C4-2B (cell line): ENCODE measurements at regions not wholly inside any gene's neighbourhood (a gene's known extent, or its start where the extent isn't known, plus 50 kb on each side); places are given as distances from the start of the nearest gene placed in this dataset.

Experiments
- CTCF ChIP-seq: fragments of 450-650 bp; conservative IDR thresholded peaks from 2 replicates; pipeline ENCODE4 v1.5.1; 2017; ENCODE audit warnings: mild to moderate bottlenecking
- ZFX ChIP-seq: fragments of 450-650 bp; IDR thresholded peaks from 2 replicates; pipeline ENCODE4 v1.6.1; 2017

GRCh38 chr3:148331081-148331846 is 366.4 kb upstream of the AGTR1 start:
- TF ChIP-seq CTCF (no peak), ZFX (no peak)
